ENCODE measurements at regions not wholly inside any gene's neighbourhood (a gene's known extent, or its start where the extent isn't known, plus 50 kb on each side); places are given as distances from the start of the nearest gene placed in this dataset.

DNA sequence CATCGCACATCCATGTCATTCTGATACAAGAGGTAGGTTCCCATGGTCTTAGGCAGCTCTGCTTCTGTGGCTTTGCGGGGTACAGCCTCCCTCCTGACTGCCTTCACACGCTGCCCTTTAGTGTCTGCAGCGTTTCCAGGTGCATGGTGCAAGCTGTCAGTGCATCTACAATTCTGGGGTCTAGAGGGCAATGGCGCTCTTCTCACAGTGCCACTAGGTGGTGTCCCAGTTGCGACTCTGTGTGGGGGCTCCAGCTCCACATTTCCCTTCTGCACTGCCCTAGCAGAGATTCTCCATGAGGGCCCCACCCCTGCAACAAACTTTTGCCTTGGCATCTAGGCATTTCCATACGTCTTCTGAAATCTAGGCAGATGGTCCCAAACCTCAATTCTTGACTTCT lies 138.2 kb upstream of the BRINP3 start:
- no peaks in the 10 kb centered on the region for H3K4me1 ChIP-seq (ENCODE audit: insufficient read depth, low read length)
- TF ChIP-seq EZH2 (IDR thresholded peaks at IDR 0.05; ENCODE audit: insufficient read depth, low read length) = no peak
- TF ChIP-seq, protein P1, sequence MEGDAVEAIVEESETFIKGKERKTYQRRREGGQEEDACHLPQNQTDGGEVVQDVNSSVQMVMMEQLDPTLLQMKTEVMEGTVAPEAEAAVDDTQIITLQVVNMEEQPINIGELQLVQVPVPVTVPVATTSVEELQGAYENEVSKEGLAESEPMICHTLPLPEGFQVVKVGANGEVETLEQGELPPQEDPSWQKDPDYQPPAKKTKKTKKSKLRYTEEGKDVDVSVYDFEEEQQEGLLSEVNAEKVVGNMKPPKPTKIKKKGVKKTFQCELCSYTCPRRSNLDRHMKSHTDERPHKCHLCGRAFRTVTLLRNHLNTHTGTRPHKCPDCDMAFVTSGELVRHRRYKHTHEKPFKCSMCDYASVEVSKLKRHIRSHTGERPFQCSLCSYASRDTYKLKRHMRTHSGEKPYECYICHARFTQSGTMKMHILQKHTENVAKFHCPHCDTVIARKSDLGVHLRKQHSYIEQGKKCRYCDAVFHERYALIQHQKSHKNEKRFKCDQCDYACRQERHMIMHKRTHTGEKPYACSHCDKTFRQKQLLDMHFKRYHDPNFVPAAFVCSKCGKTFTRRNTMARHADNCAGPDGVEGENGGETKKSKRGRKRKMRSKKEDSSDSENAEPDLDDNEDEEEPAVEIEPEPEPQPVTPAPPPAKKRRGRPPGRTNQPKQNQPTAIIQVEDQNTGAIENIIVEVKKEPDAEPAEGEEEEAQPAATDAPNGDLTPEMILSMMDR (IDR thresholded peaks at IDR 0.05; ENCODE audit: insufficient read depth, low read depth, low read length) = no peak
- H3K79me2 ChIP-seq (ENCODE audit: insufficient read depth, low read length) = no peaks in the 10 kb centered on the region
- no peaks in the 10 kb centered on the region for H3K9me3 ChIP-seq (ENCODE audit: insufficient read depth, low read depth, low read length)
- no peak overlapping the region for H3K9ac ChIP-seq (ENCODE audit: low read length)
- Mint-ChIP-seq H3K27ac (ENCODE audit: unreplicated experiment) (no peak overlapping the region), H3K4me3 (ENCODE audit: unreplicated experiment) (no peak overlapping the region), H3K4me1 (ENCODE audit: low read depth, unreplicated experiment) (peaks cover 3% of the 10 kb centered on the region), H3K27me3 (ENCODE audit: low read depth, unreplicated experiment) (no peaks in the 10 kb centered on the region), H3K36me3 (ENCODE audit: low read depth, unreplicated experiment) (no peaks in the 10 kb centered on the region), H3K9me3 (ENCODE audit: unreplicated experiment) (no peaks in the 10 kb centered on the region)
- no peaks in the 10 kb centered on the region for H3K27me3 ChIP-seq (ENCODE audit: insufficient read depth, low read length)
- H4K20me1 ChIP-seq (ENCODE audit: insufficient read depth, low read length) = no peaks in the 10 kb centered on the region
- no peak for DNase-seq (ENCODE audit: low read depth)
- H2AFZ ChIP-seq (ENCODE audit: low read depth, low read length) = no peak overlapping the region
- no peak for FAIRE-seq
- no peak overlapping the region for H3K27ac ChIP-seq (ENCODE audit: low read depth, low read length)
- H3K4me3 ChIP-seq (ENCODE audit: insufficient read depth, low read depth, low read length) = no peak overlapping the region
- no peaks in the 10 kb centered on the region for H3K36me3 ChIP-seq (ENCODE audit: insufficient read depth, low read length)
- no peak overlapping the region for H3K4me2 ChIP-seq (ENCODE audit: low read length)

DNA sequence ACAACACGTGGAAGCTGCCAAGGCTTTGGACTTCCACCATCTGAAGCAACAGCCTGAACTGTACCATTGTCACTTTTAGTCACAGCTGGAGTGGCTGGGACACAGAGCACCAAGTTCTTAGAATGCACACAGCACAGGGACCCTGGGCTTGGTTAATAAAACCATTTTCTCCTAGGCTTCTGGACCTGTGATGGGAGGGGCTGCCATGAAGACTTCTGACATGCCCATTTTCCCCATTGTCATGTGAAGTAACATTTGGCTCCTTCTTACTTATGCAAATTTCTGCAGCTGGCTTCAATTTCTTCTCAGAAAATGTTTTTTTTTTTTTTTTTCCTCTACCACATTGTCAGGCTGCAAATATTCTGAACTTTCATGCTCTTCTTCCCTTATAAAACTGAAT lies 138.6 kb upstream of the BRINP3 start:
- Mint-ChIP-seq H3K4me3 (ENCODE audit: unreplicated experiment) (no peak overlapping the region), H3K36me3 (ENCODE audit: low read depth, unreplicated experiment) (no peaks in the 10 kb centered on the region), H3K9me3 (ENCODE audit: unreplicated experiment) (no peaks in the 10 kb centered on the region), H3K4me1 (ENCODE audit: low read depth, unreplicated experiment) (peaks cover 3% of the 10 kb centered on the region), H3K27me3 (ENCODE audit: low read depth, unreplicated experiment) (no peaks in the 10 kb centered on the region), H3K27ac (ENCODE audit: unreplicated experiment) (no peak overlapping the region)
- no peak overlapping the region for H3K4me2 ChIP-seq (ENCODE audit: low read length)
- no peak overlapping the region for H3K4me3 ChIP-seq (ENCODE audit: insufficient read depth, low read depth, low read length)
- FAIRE-seq (no peak), DNase-seq (ENCODE audit: low read depth) (no peak)
- no peak for TF ChIP-seq EZH2 (IDR thresholded peaks at IDR 0.05; ENCODE audit: insufficient read depth, low read length)
- TF ChIP-seq, protein P1 (IDR thresholded peaks at IDR 0.05; ENCODE audit: insufficient read depth, low read depth, low read length) = no peak
- no peak overlapping the region for H3K27ac ChIP-seq (ENCODE audit: low read depth, low read length)
- no peak overlapping the region for H2AFZ ChIP-seq (ENCODE audit: low read depth, low read length)
- no peaks in the 10 kb centered on the region for H3K27me3 ChIP-seq (ENCODE audit: insufficient read depth, low read length)
- H3K4me1 ChIP-seq (ENCODE audit: insufficient read depth, low read length) = no peaks in the 10 kb centered on the region
- no peaks in the 10 kb centered on the region for H3K36me3 ChIP-seq (ENCODE audit: insufficient read depth, low read length)
- no peaks in the 10 kb centered on the region for H3K79me2 ChIP-seq (ENCODE audit: insufficient read depth, low read length)
- no peaks in the 10 kb centered on the region for H3K9me3 ChIP-seq (ENCODE audit: insufficient read depth, low read depth, low read length)
- no peaks in the 10 kb centered on the region for H4K20me1 ChIP-seq (ENCODE audit: insufficient read depth, low read length)
- no peak overlapping the region for H3K9ac ChIP-seq (ENCODE audit: low read length)

DNA sequence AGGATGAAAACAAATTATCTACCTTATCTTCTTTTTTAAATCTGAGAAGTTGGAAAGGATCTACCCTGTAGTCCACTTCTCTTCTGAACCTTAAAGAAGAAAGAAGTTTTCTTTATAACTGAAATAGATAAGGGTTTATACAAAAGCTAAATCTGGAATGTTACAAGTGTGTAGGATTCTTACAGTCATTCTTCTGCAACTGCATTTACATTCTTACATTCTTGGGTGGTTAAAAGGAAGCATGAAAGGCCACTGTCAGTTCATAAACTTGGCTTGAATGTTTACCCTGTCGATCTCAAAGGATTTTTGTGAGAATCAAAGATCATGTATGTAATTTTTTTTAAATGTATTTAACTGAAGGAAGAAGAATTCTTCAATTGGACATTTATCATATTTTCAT lies 142.1 kb upstream of the BRINP3 start:
- H3K36me3 Mint-ChIP-seq (ENCODE audit: low read depth, unreplicated experiment) = no peaks in the 10 kb centered on the region
- no peaks in the 10 kb centered on the region for H3K27me3 ChIP-seq (ENCODE audit: insufficient read depth, low read length)
- no peaks in the 10 kb centered on the region for H3K9me3 ChIP-seq (ENCODE audit: insufficient read depth, low read depth, low read length)
- no peaks in the 10 kb centered on the region for H3K4me1 ChIP-seq (ENCODE audit: insufficient read depth, low read length)
- H3K27ac Mint-ChIP-seq (ENCODE audit: unreplicated experiment) = no peak overlapping the region
- no peak overlapping the region for H3K4me3 ChIP-seq (ENCODE audit: insufficient read depth, low read depth, low read length)
- H3K27me3 Mint-ChIP-seq (ENCODE audit: low read depth, unreplicated experiment) = no peaks in the 10 kb centered on the region
- no peak overlapping the region for H3K27ac ChIP-seq (ENCODE audit: low read depth, low read length)
- no peak overlapping the region for H3K4me2 ChIP-seq (ENCODE audit: low read length)
- FAIRE-seq (no peak), DNase-seq (ENCODE audit: low read depth) (peak; percentile 7)
- H3K79me2 ChIP-seq (ENCODE audit: insufficient read depth, low read length) = no peaks in the 10 kb centered on the region
- no peak overlapping the region for H3K9ac ChIP-seq (ENCODE audit: low read length)
- peaks cover 3% of the 10 kb centered on the region for H3K4me1 Mint-ChIP-seq (ENCODE audit: low read depth, unreplicated experiment)
- H2AFZ ChIP-seq (ENCODE audit: low read depth, low read length) = no peak overlapping the region
- H4K20me1 ChIP-seq (ENCODE audit: insufficient read depth, low read length) = no peaks in the 10 kb centered on the region
- no peak overlapping the region for H3K4me3 Mint-ChIP-seq (ENCODE audit: unreplicated experiment)
- no peaks in the 10 kb centered on the region for H3K9me3 Mint-ChIP-seq (ENCODE audit: unreplicated experiment)
- TF ChIP-seq, protein P1 (IDR thresholded peaks at IDR 0.05; ENCODE audit: insufficient read depth, low read depth, low read length) = no peak
- TF ChIP-seq EZH2 (IDR thresholded peaks at IDR 0.05; ENCODE audit: insufficient read depth, low read length) = no peak
- H3K36me3 ChIP-seq (ENCODE audit: insufficient read depth, low read length) = no peaks in the 10 kb centered on the region
